LNCAP (cell line): ENCODE measurements at regions not wholly inside any gene's neighbourhood (a gene's known extent, or its start where the extent isn't known, plus 50 kb on each side); places are given as distances from the start of the nearest gene placed in this dataset.

Experiments
- CTCF ChIP-seq: fragments of 450-650 bp; IDR thresholded peaks from 2 replicates; pipeline ENCODE4 v1.5.1; 2017; ENCODE audit warnings: mild to moderate bottlenecking

- TF ChIP-seq CTCF, result no peak
These were observed 373.8 kb downstream of the TGFB2 start for GRCh38 chr1:218718977-218719376.

GRCh38 chr1:218728898-218729565, 383.9 kb downstream of the TGFB2 start:
- TF ChIP-seq CTCF, result no peak

GRCh38 chr1:218735436-218736032, 390.4 kb downstream of the TGFB2 start:
- no peak for TF ChIP-seq CTCF

GRCh38 chr1:218739426-218739825, 394.3 kb downstream of the TGFB2 start:
- no peak for TF ChIP-seq CTCF

GRCh38 chr1:218741852-218742251, 396.7 kb downstream of the TGFB2 start:
- no peak for TF ChIP-seq CTCF

- no peak for TF ChIP-seq CTCF
These were observed 397.5 kb downstream of the TGFB2 start for GRCh38 chr1:218742467-218743262.

GRCh38 chr1:218743861-218744505, 398.8 kb downstream of the TGFB2 start:
- TF ChIP-seq CTCF, result no peak
